DND-41 (cell line): ENCODE measurements at regions not wholly inside any gene's neighbourhood (a gene's known extent, or its start where the extent isn't known, plus 50 kb on each side); places are given as distances from the start of the nearest gene placed in this dataset.

Experiments used
- ATAC-seq: fragments of 200-7000 bp; cut with Tn5 transposase; 3 replicates; pipeline ENCODE4 v1.9.1; 2021; ENCODE audit warnings: low read depth; ENCODE audit not compliant: insufficient read depth
- DNase-seq: peaks from one replicate; pipeline ENCODE4 v3.0.0-alpha.2; 2020
- H2AFZ ChIP-seq: 2 replicates; pipeline ENCODE4 v1.6.0; 2012; ENCODE audit warnings: low read depth, low read length
- H3K27ac ChIP-seq: 2 replicates; pipeline ENCODE4 v1.5.1; 2012; ENCODE audit warnings: low read length, inconsistent platforms
- H3K27me3 ChIP-seq: fragments of 200-600 bp; sonication (generic); 2 replicates; pipeline ENCODE4 v1.6.0; 2012; ENCODE audit warnings: low read length, mild to moderate bottlenecking, inconsistent platforms; ENCODE audit not compliant: insufficient read depth, poor library complexity
- H3K36me3 ChIP-seq: 2 replicates; pipeline ENCODE4 v1.5.1; 2012; ENCODE audit warnings: low read length, inconsistent platforms; ENCODE audit not compliant: insufficient read depth
- H3K4me1 ChIP-seq: 2 replicates; pipeline ENCODE4 v1.5.1; 2012; ENCODE audit warnings: mild to moderate bottlenecking, low read length; ENCODE audit not compliant: insufficient read depth
- H3K4me2 ChIP-seq: 2 replicates; pipeline ENCODE4 v1.6.0; 2012; ENCODE audit warnings: mild to moderate bottlenecking, moderate library complexity, low read length, inconsistent platforms; ENCODE audit not compliant: insufficient read depth
- H3K4me3 ChIP-seq, 2 experiments: fragments of 200-600 bp in 1 of 2; shearing (Covaris generic) in 1 of 2; 2 replicates each; pipeline ENCODE4 v1.5.1; 2012 to 2016; ENCODE audit warnings: inconsistent platforms in 2 of 2, low read length in 2 of 2, mild to moderate bottlenecking in 2 of 2, low read depth in 1 of 2, moderate library complexity in 1 of 2
- H3K79me2 ChIP-seq: 2 replicates; pipeline ENCODE4 v1.6.0; 2012; ENCODE audit warnings: low read length, inconsistent platforms; ENCODE audit not compliant: insufficient read depth
- H3K9ac ChIP-seq: 2 replicates; pipeline ENCODE4 v1.6.0; 2012; ENCODE audit warnings: low read depth, mild to moderate bottlenecking, inconsistent platforms, low read length, moderate library complexity
- H3K9me3 ChIP-seq: 2 replicates; pipeline ENCODE4 v1.5.1; 2012; ENCODE audit warnings: low read length, moderate library complexity, mild to moderate bottlenecking, inconsistent platforms; ENCODE audit not compliant: insufficient read depth, severe bottlenecking
- H4K20me1 ChIP-seq: 2 replicates; pipeline ENCODE4 v1.6.0; 2012; ENCODE audit warnings: low read length; ENCODE audit not compliant: insufficient read depth
- CTCF ChIP-seq: IDR thresholded peaks from 2 replicates; pipeline ENCODE4 v1.5.1; 2012; ENCODE audit warnings: borderline replicate concordance, low read length, moderate library complexity, mild to moderate bottlenecking; ENCODE audit not compliant: poor library complexity, severe bottlenecking; ENCODE audit errors: extremely low read depth
- EZH2 ChIP-seq: IDR thresholded peaks from 3 replicates; pipeline ENCODE4 v1.6.1; 2012; ENCODE audit warnings: borderline replicate concordance, low read depth, mild to moderate bottlenecking, moderate library complexity, low read length, inconsistent platforms; ENCODE audit not compliant: severe bottlenecking

DNA sequence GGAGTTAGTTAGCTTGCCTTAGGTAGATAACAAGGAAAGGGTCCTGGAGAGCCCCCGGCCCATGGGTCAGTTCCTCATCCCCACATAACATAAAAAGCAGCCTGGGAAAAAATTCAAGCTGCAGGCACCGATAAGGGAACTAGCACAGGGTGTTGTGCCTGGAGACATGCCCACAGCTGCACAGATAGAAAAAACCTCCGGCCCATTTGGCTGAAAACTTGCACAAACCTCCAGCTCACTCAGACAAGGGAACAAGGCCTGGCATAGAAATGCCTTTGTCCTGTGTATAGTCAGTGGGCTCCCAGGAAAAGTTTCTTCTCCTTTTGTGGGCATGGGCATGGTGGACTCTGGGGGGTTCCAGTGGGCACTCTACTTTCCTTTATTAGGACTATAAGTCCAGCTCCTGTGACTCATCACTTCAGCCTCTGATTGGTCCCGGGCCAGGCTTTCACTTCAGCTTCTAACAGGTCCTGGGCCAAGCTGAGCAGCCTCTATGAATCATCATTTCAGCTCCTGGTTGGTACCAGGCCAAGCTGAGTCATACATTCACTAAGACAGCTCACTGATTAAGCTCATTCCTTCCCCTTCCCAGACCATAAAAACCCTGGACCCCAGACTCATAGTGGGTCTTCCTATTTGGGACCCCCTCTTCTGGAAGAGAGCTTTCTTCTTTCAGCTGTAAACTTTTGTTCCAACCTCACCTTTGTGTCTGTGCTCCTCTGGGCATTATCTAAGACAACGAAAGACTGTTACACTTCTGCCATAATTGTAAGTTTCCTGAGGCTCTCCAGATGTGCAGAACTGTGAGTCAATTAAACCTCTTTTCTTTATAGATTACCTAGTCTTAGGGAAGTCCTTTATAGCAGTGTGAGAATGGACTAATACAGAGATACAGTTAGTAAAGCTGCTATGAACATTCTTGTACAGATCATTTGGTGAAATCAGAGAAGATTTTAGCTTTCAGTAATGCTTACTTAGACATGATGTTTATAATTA is 348.0 kb upstream of the DPPA4 start:
- TF ChIP-seq CTCF = no peak
- TF ChIP-seq EZH2 = no peak
- ATAC-seq (no peak), DNase-seq (no peak)
- H3K9ac ChIP-seq = no peak overlapping the region
- no peaks in the 10 kb centered on the region for H3K79me2 ChIP-seq
- H4K20me1 ChIP-seq = no peaks in the 10 kb centered on the region
- no peaks in the 10 kb centered on the region for H3K36me3 ChIP-seq
- no peak overlapping the region for H2AFZ ChIP-seq
- H3K4me1 ChIP-seq = no peaks in the 10 kb centered on the region
- no peak overlapping the region for H3K4me2 ChIP-seq
- no peaks in the 10 kb centered on the region for H3K27me3 ChIP-seq
- no peak overlapping the region for H3K27ac ChIP-seq
- H3K4me3 ChIP-seq = no peak overlapping the region
- peaks cover 8% of the 10 kb centered on the region for H3K9me3 ChIP-seq

GRCh38 chr3:109687626-109688025 is 350.3 kb upstream of the DPPA4 start:
- Histone ChIP-seq H3K9ac (no peak overlapping the region), H4K20me1 (no peaks in the 10 kb centered on the region), H3K4me2 (no peak overlapping the region), H3K4me1 (no peaks in the 10 kb centered on the region), H3K79me2 (no peaks in the 10 kb centered on the region), H3K9me3 (peaks cover 10% of the 10 kb centered on the region), H3K4me3 (no peak overlapping the region), H3K27ac (no peak overlapping the region), H2AFZ (no peak overlapping the region), H3K27me3 (no peaks in the 10 kb centered on the region), H3K36me3 (no peaks in the 10 kb centered on the region)
- TF ChIP-seq EZH2 (no peak), CTCF (no peak)
- DNase-seq (no peak), ATAC-seq (no peak)

DNA sequence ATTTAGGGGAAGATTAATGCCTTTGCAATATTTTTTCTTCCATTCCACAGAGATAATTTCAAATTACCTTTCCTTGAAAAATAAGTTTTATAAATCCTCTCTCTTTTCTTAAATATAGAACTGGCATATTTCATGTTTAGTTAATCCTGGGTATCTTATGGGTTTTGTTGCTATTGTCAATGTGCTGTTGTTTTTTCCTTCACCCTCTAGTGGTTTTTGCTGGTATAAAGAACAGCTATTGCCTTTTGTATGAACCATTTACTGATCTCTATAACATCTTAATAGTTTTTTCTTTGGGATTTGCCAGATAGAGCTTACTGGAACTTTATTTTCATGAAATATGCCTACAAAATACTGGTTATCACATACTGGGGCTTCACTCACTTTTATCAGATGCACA is 359.6 kb upstream of the DPPA4 start:
- Histone ChIP-seq H4K20me1 (no peaks in the 10 kb centered on the region), H3K9me3 (peaks cover 26% of the 10 kb centered on the region), H3K9ac (no peak overlapping the region), H3K36me3 (peaks cover 4% of the 10 kb centered on the region; the same call in 1 of the 2 replicates), H2AFZ (no peak overlapping the region), H3K4me1 (peaks cover 26% of the 10 kb centered on the region), H3K79me2 (no peaks in the 10 kb centered on the region), H3K4me3 (no peak overlapping the region), H3K27me3 (no peaks in the 10 kb centered on the region), H3K4me2 (no peak overlapping the region), H3K27ac (no peak overlapping the region)
- ATAC-seq (no peak), DNase-seq (no peak)
- TF ChIP-seq EZH2 (no peak), CTCF (no peak)
